Chondrocyte (in vitro differentiated cells): ENCODE measurements at regions not wholly inside any gene's neighbourhood (a gene's known extent, or its start where the extent isn't known, plus 50 kb on each side); places are given as distances from the start of the nearest gene placed in this dataset.

Source experiments
- DNase-seq: peaks from one replicate; pipeline ENCODE4 v3.0.0; 2021; ENCODE audit warnings: mixed read lengths, low spot score
- H3K27ac Mint-ChIP-seq: one replicate; pipeline ENCODE4 v1.8.0; 2021; ENCODE audit warnings: mild to moderate bottlenecking, moderate library complexity, mixed read lengths; ENCODE audit not compliant: unreplicated experiment
- H3K27me3 Mint-ChIP-seq: 2 replicates; pipeline ENCODE4 v1.8.0; 2021; ENCODE audit warnings: low read depth, mixed read lengths
- H3K36me3 Mint-ChIP-seq: 2 replicates; pipeline ENCODE4 v1.8.0; 2021; ENCODE audit warnings: low read depth, mixed read lengths
- H3K4me1 Mint-ChIP-seq: 2 replicates; pipeline ENCODE4 v1.8.0; 2021; ENCODE audit warnings: low read depth, mild to moderate bottlenecking, mixed read lengths
- H3K4me3 Mint-ChIP-seq: one replicate; pipeline ENCODE4 v1.8.0; 2021; ENCODE audit warnings: mild to moderate bottlenecking, moderate library complexity, mixed read lengths; ENCODE audit not compliant: unreplicated experiment
- H3K9me3 Mint-ChIP-seq: 2 replicates; pipeline ENCODE4 v1.8.0; 2021; ENCODE audit warnings: low read depth, mixed read lengths
- TF ChIP-seq, protein P1 (sequence below): fragments of 200-600 bp; sonication (generic); IDR thresholded peaks from 2 replicates; pipeline ENCODE4 v1.5.0; 2021; ENCODE audit warnings: antibody characterized with exemption, mild to moderate bottlenecking, moderate library complexity

DNA sequence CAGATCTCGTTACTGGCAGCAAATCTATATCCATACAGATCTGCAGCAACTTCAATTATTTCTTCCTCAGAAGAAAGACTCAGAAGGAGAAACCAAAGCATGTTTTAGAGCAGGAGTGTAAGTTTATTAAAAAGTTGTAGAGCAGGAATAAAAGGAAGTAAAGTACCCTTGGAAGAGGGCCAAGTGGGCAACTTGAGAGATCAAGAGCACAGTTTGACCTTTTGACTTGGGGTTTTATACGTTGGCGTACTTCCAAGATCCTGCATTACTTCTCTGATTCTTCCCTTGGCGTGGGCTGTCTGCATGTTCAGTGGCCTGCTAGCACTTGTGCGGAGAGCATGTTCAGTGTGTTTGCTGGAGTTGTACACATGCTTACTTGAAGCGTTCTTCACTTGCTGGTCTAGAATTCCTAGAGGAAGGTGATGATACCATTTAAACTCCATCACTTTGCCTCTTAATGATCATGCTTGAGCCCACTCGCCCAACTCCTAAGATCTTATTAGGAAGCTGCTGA is 1114.7 kb upstream of the PABPC4L start:
- TF ChIP-seq, protein P1, sequence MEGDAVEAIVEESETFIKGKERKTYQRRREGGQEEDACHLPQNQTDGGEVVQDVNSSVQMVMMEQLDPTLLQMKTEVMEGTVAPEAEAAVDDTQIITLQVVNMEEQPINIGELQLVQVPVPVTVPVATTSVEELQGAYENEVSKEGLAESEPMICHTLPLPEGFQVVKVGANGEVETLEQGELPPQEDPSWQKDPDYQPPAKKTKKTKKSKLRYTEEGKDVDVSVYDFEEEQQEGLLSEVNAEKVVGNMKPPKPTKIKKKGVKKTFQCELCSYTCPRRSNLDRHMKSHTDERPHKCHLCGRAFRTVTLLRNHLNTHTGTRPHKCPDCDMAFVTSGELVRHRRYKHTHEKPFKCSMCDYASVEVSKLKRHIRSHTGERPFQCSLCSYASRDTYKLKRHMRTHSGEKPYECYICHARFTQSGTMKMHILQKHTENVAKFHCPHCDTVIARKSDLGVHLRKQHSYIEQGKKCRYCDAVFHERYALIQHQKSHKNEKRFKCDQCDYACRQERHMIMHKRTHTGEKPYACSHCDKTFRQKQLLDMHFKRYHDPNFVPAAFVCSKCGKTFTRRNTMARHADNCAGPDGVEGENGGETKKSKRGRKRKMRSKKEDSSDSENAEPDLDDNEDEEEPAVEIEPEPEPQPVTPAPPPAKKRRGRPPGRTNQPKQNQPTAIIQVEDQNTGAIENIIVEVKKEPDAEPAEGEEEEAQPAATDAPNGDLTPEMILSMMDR, result no peak
- no peaks in the 10 kb centered on the region for H3K27me3 Mint-ChIP-seq
- peaks cover 2% of the 10 kb centered on the region for H3K36me3 Mint-ChIP-seq
- peaks cover 12% of the 10 kb centered on the region for H3K9me3 Mint-ChIP-seq
- H3K27ac Mint-ChIP-seq, result no peak overlapping the region
- DNase-seq, result no peak
- no peaks in the 10 kb centered on the region for H3K4me1 Mint-ChIP-seq
- no peak overlapping the region for H3K4me3 Mint-ChIP-seq

DNA sequence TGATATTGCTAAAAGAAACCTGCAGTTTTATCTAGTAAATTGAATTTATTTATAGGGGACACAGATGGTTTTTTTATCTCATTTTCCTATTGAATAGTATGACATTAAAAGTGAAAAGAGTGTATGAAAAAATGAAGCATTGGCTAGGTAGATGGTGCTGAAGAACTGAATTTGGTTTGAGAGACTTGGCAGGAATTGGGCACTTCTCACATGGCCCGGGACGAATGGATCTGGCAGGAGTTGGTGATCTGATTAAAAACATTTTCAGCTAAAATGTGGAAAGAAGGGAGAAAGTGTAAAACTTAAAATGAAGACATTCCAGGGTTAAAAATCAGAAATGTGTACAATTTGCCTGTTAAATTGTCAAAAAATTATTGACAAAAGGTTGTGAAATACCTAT is 1088.5 kb upstream of the PABPC4L start:
- H3K27ac Mint-ChIP-seq, result no peak overlapping the region
- no peak overlapping the region for H3K4me3 Mint-ChIP-seq
- H3K27me3 Mint-ChIP-seq, result no peaks in the 10 kb centered on the region
- no peak for DNase-seq
- TF ChIP-seq, protein P1, result no peak
- H3K4me1 Mint-ChIP-seq, result no peaks in the 10 kb centered on the region
- no peaks in the 10 kb centered on the region for H3K36me3 Mint-ChIP-seq
- peaks cover 16% of the 10 kb centered on the region for H3K9me3 Mint-ChIP-seq

DNA sequence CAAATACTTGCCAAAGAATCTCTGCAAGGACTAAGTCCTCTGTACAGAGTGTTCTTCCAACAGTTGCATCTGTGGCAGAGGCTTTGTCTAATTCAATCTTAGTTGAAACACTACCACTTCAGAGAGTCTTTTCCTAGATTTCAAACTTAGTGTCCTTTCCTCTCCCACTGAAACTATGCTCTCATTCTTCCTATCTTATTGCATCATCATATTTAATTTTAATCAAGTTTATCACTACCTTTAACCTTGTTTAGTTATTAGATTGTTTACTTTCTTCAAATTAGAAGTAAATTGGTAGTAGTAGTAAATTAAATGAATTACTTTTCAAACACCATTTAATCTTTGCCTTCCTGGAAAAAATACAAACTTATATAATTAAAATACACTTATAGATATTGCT is 1082.3 kb upstream of the PABPC4L start:
- TF ChIP-seq, protein P1, result no peak
- no peak for DNase-seq
- Mint-ChIP-seq H3K4me1 (peaks cover 27% of the 10 kb centered on the region), H3K9me3 (peaks cover 21% of the 10 kb centered on the region), H3K4me3 (no peak overlapping the region), H3K27me3 (no peaks in the 10 kb centered on the region), H3K27ac (no peak overlapping the region), H3K36me3 (peaks cover 2% of the 10 kb centered on the region)

DNA sequence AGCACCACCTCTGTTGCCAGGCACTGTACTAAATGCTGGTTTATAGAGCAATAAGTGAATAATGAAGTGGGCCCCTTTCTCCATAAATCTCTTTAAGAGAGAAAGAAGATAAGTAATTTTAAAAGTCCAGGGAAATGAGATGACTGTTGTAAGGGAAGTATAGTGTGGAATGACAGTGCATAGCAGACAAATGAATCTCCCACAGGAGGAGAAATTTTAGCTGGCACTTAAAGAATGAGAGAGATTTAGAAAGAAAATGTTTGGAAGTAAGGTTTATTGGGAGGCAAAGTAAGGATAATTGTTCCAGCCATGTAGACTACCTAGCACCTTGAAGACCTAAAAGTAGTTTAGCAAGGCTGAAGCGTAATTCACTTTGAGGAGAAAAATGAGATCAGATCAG is 1081.1 kb upstream of the PABPC4L start:
- Mint-ChIP-seq H3K4me3 (no peak overlapping the region), H3K9me3 (peaks cover 21% of the 10 kb centered on the region), H3K4me1 (peaks cover 37% of the 10 kb centered on the region), H3K27me3 (no peaks in the 10 kb centered on the region), H3K27ac (peak overlapping the region; percentile 62), H3K36me3 (peaks cover 2% of the 10 kb centered on the region)
- TF ChIP-seq, protein P1, result no peak
- DNase-seq, result no peak

DNA sequence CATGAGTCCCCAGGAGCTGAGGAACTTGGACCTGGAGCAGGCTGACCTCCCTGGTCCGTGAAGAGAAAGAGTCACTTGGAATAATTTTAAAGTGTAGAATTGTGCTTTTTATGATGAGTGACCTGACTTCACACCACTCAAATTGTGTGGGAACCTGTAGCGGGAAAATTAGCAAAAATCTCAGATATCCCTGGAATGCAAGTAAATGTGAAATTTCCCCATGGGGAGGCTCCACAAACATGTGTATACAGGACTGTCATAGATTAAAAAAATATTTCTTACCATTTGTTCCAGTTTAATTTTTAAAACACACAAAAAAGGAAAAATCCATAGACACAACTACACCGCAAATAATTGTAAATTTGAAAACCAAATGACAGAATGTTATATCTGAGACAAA is 1079.6 kb upstream of the PABPC4L start:
- peak overlapping the region; percentile 4 for H3K4me3 Mint-ChIP-seq

More for the DNA sequence above, 1079.6 kb upstream of the PABPC4L start:
- TF ChIP-seq, protein P1, result peak; percentile 58
- H3K9me3 Mint-ChIP-seq, result peaks cover 17% of the 10 kb centered on the region
- H3K27ac Mint-ChIP-seq, result peak overlapping the region; percentile 8
- peaks cover 49% of the 10 kb centered on the region for H3K4me1 Mint-ChIP-seq
- no peaks in the 10 kb centered on the region for H3K27me3 Mint-ChIP-seq
- no peak for DNase-seq
- peaks cover 2% of the 10 kb centered on the region for H3K36me3 Mint-ChIP-seq
